Cardiac fibroblast (primary cell): ENCODE measurements at regions not wholly inside any gene's neighbourhood (a gene's known extent, or its start where the extent isn't known, plus 50 kb on each side); places are given as distances from the start of the nearest gene placed in this dataset.

ENCODE experiments used
- DNase-seq, 2 donors: peaks; one replicate each; pipeline versions ENCODE4 v3.0.0 to v3.0.0-alpha.2; 2010; ENCODE audit warnings: low read depth in 2 of 2
- H3K4me3 ChIP-seq, 2 donors: replicated peaks in 1 of 2; 1 replicate in 1 of 2; 2 replicates in 1 of 2; pipeline ENCODE4 v1.5.1; 2011; ENCODE audit warnings: low read depth in 2 of 2, low read length in 2 of 2, mild to moderate bottlenecking in 2 of 2, moderate library complexity in 1 of 2
- CTCF ChIP-seq: IDR thresholded peaks from one replicate; pipeline ENCODE4 v1.5.1; 2011; ENCODE audit warnings: low read depth, mild to moderate bottlenecking, low read length, inconsistent platforms

- TF ChIP-seq CTCF, result no peak
- no peak overlapping the region for H3K4me3 ChIP-seq
- DNase-seq, result peak; percentile 16 to 39
Observed at GRCh38 chrX:143455046-143455445, 62.2 kb downstream of the SPANXN3 start.

GRCh38 chrX:143437439-143437838 is 79.8 kb downstream of the SPANXN3 start:
- no peak overlapping the region for H3K4me3 ChIP-seq
- DNase-seq, result peak; percentile 17 to 57
- TF ChIP-seq CTCF, result peak; percentile 24

DNA sequence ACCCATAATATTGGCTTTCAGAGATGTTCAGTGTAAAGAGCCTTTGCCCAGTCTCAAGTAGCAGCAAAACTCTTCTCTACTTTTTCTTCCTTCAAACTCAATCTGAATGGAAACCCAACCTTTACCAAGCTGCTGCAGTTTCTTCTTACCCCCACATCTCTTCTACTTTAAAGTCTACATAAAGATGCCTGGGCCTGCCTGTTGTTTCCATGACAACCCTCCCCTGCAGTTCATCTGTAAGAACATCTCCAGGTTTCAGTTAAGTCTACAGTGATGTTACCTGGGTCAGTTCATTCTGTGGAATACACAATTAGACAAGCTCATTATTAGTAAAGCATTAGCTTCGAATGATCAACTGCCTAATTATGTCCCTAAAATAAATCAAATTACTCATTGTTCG is 81.4 kb downstream of the SPANXN3 start:
- DNase-seq, result no peak
- TF ChIP-seq CTCF, result no peak
- H3K4me3 ChIP-seq, result no peak overlapping the region

DNA sequence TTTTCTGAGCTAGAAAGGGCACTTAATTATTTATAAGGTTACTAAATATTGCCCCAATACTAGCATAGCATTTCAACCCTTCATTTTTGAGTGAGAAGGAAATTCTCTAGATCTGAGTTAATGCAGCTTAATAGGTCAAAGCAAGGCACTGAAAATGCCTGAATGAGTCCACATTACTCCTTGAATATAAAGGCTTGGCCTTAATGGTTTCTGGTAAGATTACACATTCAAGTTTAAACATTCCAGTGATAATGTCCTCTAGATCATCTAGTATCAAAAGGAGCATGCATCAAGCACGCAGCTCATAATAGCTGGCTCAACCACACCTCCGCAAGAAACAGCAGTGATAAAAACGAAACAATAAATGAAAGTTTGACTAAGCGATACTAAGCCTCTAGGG is 87.5 kb downstream of the SPANXN3 start:
- H3K4me3 ChIP-seq, result no peak overlapping the region
- DNase-seq, result no peak
- TF ChIP-seq CTCF, result no peak

DNA sequence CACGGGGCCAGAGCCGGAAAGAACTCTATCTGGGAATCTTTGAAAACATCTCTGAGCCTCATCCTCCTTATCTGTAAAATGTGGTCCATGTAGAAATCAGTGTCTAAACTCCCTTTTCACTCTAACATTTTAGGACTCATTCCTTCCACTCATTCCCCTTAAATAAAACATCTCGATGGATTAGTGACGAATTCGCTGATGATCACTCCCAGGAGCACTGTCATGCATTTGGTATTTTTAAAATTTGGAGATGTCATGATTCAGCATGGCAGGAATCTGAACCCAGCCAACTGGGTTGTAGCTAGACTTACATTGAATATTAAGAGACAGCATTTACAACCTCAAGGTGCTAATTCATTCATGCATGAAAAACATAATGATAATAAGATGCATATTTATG is 88.1 kb downstream of the SPANXN3 start:
- peak; percentile 15 to 52 for DNase-seq
- H3K4me3 ChIP-seq, result no peak overlapping the region
- no peak for TF ChIP-seq CTCF

GRCh38 chrX:143401160-143401559 is 116.1 kb downstream of the SPANXN3 start:
- DNase-seq, result no peak

More at GRCh38 chrX:143401160-143401559, 116.1 kb downstream of the SPANXN3 start:
- H3K4me3 ChIP-seq, result no peak overlapping the region
- no peak for TF ChIP-seq CTCF
